Suprapubic skin (tissue), 4 donors: ENCODE measurements at regions not wholly inside any gene's neighbourhood (a gene's known extent, or its start where the extent isn't known, plus 50 kb on each side); places are given as distances from the start of the nearest gene placed in this dataset.

Experiments
- EP300 ChIP-seq: sonication (generic); formaldehyde crosslinking; IDR thresholded peaks from one replicate; pipeline ENCODE4 v1.6.1; 2017; ENCODE audit warnings: antibody characterized with exemption
- POLR2A ChIP-seq, 2 donors: fragments of 450-650 bp; IDR thresholded peaks; one replicate each; pipeline ENCODE4 v1.6.1; 2017; ENCODE audit warnings: antibody characterized with exemption in 2 of 2, mild to moderate bottlenecking in 2 of 2, moderate library complexity in 2 of 2
- POLR2AphosphoS5 ChIP-seq, 3 donors: sonication (generic); formaldehyde crosslinking; IDR thresholded peaks; one replicate each; pipeline ENCODE4 v1.6.1; 2017; ENCODE audit warnings: antibody characterized with exemption in 3 of 3
- TF ChIP-seq, protein P1 (sequence below), 2 donors: fragments of 200-600 bp in 1 of 2; fragments of 450-650 bp in 1 of 2; sonication (generic) in 1 of 2; IDR thresholded peaks; one replicate each; pipeline ENCODE4 v1.5.1; 2016 to 2019; ENCODE audit warnings: antibody characterized with exemption in 2 of 2, mild to moderate bottlenecking in 1 of 2, moderate library complexity in 1 of 2

DNA sequence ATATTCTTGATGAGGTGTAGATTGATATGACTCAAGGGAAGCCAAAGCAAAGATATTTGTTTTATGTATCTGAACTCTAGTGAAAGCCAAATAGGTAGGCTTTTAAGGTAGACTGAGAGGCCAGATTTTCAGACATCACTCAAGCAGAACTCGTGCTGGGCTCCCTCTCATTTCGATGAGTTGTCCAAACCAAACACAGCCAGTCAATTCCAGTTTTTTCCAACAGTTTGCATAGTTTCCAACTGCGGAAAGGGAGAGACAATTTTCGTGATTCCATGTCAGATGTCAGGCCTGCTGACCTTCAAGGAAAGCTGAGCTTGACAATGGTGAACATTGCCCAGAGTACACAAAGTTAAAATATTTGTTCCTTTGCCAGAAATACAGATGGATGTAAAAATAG, 110.9 kb upstream of the MPPED2 start:
- no peak for TF ChIP-seq POLR2A (IDR thresholded peaks at IDR 0.05)
- TF ChIP-seq, protein P1, sequence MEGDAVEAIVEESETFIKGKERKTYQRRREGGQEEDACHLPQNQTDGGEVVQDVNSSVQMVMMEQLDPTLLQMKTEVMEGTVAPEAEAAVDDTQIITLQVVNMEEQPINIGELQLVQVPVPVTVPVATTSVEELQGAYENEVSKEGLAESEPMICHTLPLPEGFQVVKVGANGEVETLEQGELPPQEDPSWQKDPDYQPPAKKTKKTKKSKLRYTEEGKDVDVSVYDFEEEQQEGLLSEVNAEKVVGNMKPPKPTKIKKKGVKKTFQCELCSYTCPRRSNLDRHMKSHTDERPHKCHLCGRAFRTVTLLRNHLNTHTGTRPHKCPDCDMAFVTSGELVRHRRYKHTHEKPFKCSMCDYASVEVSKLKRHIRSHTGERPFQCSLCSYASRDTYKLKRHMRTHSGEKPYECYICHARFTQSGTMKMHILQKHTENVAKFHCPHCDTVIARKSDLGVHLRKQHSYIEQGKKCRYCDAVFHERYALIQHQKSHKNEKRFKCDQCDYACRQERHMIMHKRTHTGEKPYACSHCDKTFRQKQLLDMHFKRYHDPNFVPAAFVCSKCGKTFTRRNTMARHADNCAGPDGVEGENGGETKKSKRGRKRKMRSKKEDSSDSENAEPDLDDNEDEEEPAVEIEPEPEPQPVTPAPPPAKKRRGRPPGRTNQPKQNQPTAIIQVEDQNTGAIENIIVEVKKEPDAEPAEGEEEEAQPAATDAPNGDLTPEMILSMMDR (IDR thresholded peaks at IDR 0.05): no peak
- TF ChIP-seq EP300: no peak
- no peak for TF ChIP-seq POLR2AphosphoS5 (IDR thresholded peaks at IDR 0.05)
